ENCODE measurements at regions not wholly inside any gene's neighbourhood (a gene's known extent, or its start where the extent isn't known, plus 50 kb on each side); places are given as distances from the start of the nearest gene placed in this dataset.

GRCh38 chr14:39722547-39723273 lies 290.5 kb upstream of the FBXO33 start:
- H3K4me3 ChIP-seq (ENCODE audit: low read depth, poor library complexity, severe bottlenecking), result no peak overlapping the region
- TF ChIP-seq CTCF (IDR thresholded peaks at IDR 0.05), result no peak
- no peak for TF ChIP-seq POLR2A (IDR thresholded peaks at IDR 0.05)
- no peak for DNase-seq (ENCODE audit: low spot score in 2 of 2)
- intact Hi-C loops (cut with DNase I; ENCODE audit: low total_unique reads), result no loop called here
- 67 to 69% methylated on average over 2 of the region's 2 CpGs for WGBS, 2 donors

- intact Hi-C loops (cut with DNase I; ENCODE audit: low total_unique reads), result no loop called here
- DNase-seq (ENCODE audit: low spot score in 2 of 2), result no peak
- TF ChIP-seq POLR2A (IDR thresholded peaks at IDR 0.05) (no peak), CTCF (IDR thresholded peaks at IDR 0.05) (no peak)
- 53 to 54% methylated on average over 3 of the region's 3 CpGs for WGBS, 2 donors
- H3K4me3 ChIP-seq (ENCODE audit: low read depth, poor library complexity, severe bottlenecking), result no peak overlapping the region
These were observed 284.8 kb upstream of the FBXO33 start for GRCh38 chr14:39716987-39717570.

- TF ChIP-seq POLR2A (IDR thresholded peaks at IDR 0.05) (no peak), CTCF (IDR thresholded peaks at IDR 0.05) (no peak)
- no peak for DNase-seq (ENCODE audit: low spot score in 2 of 2)
- intact Hi-C loops (cut with DNase I; ENCODE audit: low total_unique reads), result no loop called here
- 24 to 30% methylated on average over 1 of the region's 1 CpG for WGBS, 2 donors
- H3K4me3 ChIP-seq (ENCODE audit: low read depth, poor library complexity, severe bottlenecking), result no peak overlapping the region
These were observed 280.2 kb upstream of the FBXO33 start for GRCh38 chr14:39712293-39712999.

GRCh38 chr14:39704594-39704993 lies 272.4 kb upstream of the FBXO33 start:
- no peak overlapping the region for H3K4me3 ChIP-seq (ENCODE audit: low read depth, poor library complexity, severe bottlenecking)
- no peak for DNase-seq (ENCODE audit: low spot score in 2 of 2)
- intact Hi-C loops (cut with DNase I; ENCODE audit: low total_unique reads), result no loop called here
- TF ChIP-seq POLR2A (IDR thresholded peaks at IDR 0.05) (no peak), CTCF (IDR thresholded peaks at IDR 0.05) (no peak)
- 47 to 51% methylated on average over 2 of the region's 2 CpGs for WGBS, 2 donors

GRCh38 chr14:39694341-39694740 lies 262.1 kb upstream of the FBXO33 start:
- H3K4me3 ChIP-seq (ENCODE audit: low read depth, poor library complexity, severe bottlenecking), result no peak overlapping the region
- WGBS, 2 donors, result 56 to 80% methylated on average over 2 of the region's 2 CpGs
- TF ChIP-seq CTCF (IDR thresholded peaks at IDR 0.05), result no peak
- TF ChIP-seq POLR2A (IDR thresholded peaks at IDR 0.05), result no peak
- intact Hi-C loops (cut with DNase I; ENCODE audit: low total_unique reads), result no loop called here
- DNase-seq (ENCODE audit: low spot score in 2 of 2), result no peak
